Ovary (tissue), 7 donors: ENCODE measurements at regions not wholly inside any gene's neighbourhood (a gene's known extent, or its start where the extent isn't known, plus 50 kb on each side); places are given as distances from the start of the nearest gene placed in this dataset.

Source experiments
- DNase-seq, 5 donors: peaks; one replicate each; pipeline ENCODE4 v3.0.0-alpha.2; 2019 to 2020
- H3K27ac ChIP-seq, 2 donors: fragments of 200-600 bp; one replicate each; pipeline versions ENCODE4 v1.5.1 to v1.8.0; 2019 to 2022
- H3K27me3 ChIP-seq: fragments of 200-600 bp; one replicate; pipeline ENCODE4 v1.8.0; 2022
- H3K36me3 ChIP-seq: fragments of 200-600 bp; sonication (generic); one replicate; pipeline ENCODE4 v1.5.1; 2019
- H3K4me1 ChIP-seq: one replicate; pipeline ENCODE4 v1.8.1; 2013; ENCODE audit warnings: mild to moderate bottlenecking, moderate library complexity; ENCODE audit not compliant: insufficient read depth
- H3K4me3 ChIP-seq: fragments of 200-600 bp; sonication (generic); one replicate; pipeline ENCODE4 v1.5.1; 2017
- H3K9me3 ChIP-seq, 2 donors: fragments of 200-600 bp in 1 of 2; sonication (generic) in 1 of 2; one replicate each; pipeline versions ENCODE4 v1.5.1 to v1.8.1; 2013 to 2019; ENCODE audit warnings: mild to moderate bottlenecking in 1 of 2, moderate library complexity in 1 of 2
- EP300 ChIP-seq: sonication (generic); formaldehyde crosslinking; IDR thresholded peaks from one replicate; pipeline ENCODE4 v1.6.1; 2017; ENCODE audit warnings: antibody characterized with exemption
- POLR2A ChIP-seq: fragments of 450-650 bp; IDR thresholded peaks from one replicate; pipeline ENCODE4 v1.6.1; 2017; ENCODE audit warnings: antibody characterized with exemption, mild to moderate bottlenecking, moderate library complexity
- WGBS, 3 donors: extraction: QIAGEN DNeasy Blood & Tissue Kit in 1 of 3; methylation state at CpG; one replicate each; pipeline versions ENCODE4 v1.1.5 to v1.1.7; 2013 to 2017; 5-methylcytosine and 5-hydroxymethylcytosine counted together
- intact Hi-C, 4 donors: fragments of 100-400 bp; cut with DNase I; formaldehyde crosslinking; loops; one replicate each; pipeline versions ENCODE4 v1.11.0 to v1.15.1; 2022 to 2023
- TF ChIP-seq, protein P1 (sequence below), 3 donors: fragments of 450-650 bp in 2 of 3; fragments of 200-600 bp in 1 of 3; IDR thresholded peaks; one replicate each; pipeline versions ENCODE4 v1.5.1 to v1.8.0; 2016 to 2022; ENCODE audit warnings: antibody characterized with exemption in 3 of 3, mild to moderate bottlenecking in 1 of 3
- donor health status: DM: no; HTN: no; CAD: no; lungs with moderate emphysema.
- donor health status: DM: no; HTN: no; CAD: no.
- donor health status: Bipolar disorder and iron deficiency.
- donor health status: DM: no; HTN: no; CAD: no.
- donor health status: DM: yes; HTN: yes; CAD: no.

- TF ChIP-seq EP300 (no peak), POLR2A (no peak)
- TF ChIP-seq, protein P1, sequence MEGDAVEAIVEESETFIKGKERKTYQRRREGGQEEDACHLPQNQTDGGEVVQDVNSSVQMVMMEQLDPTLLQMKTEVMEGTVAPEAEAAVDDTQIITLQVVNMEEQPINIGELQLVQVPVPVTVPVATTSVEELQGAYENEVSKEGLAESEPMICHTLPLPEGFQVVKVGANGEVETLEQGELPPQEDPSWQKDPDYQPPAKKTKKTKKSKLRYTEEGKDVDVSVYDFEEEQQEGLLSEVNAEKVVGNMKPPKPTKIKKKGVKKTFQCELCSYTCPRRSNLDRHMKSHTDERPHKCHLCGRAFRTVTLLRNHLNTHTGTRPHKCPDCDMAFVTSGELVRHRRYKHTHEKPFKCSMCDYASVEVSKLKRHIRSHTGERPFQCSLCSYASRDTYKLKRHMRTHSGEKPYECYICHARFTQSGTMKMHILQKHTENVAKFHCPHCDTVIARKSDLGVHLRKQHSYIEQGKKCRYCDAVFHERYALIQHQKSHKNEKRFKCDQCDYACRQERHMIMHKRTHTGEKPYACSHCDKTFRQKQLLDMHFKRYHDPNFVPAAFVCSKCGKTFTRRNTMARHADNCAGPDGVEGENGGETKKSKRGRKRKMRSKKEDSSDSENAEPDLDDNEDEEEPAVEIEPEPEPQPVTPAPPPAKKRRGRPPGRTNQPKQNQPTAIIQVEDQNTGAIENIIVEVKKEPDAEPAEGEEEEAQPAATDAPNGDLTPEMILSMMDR (IDR thresholded peaks at IDR 0.05), result no peak
- no peaks in the 10 kb centered on the region for H3K36me3 ChIP-seq
- H3K4me3 ChIP-seq, result no peak overlapping the region
- H3K9me3 ChIP-seq, result no peaks in the 10 kb centered on the region
- WGBS, 3 donors, result 90 to 97% (median 92%) methylated on average over 6 of the region's 6 CpGs
- intact Hi-C loops, result no loop called here
- H3K27me3 ChIP-seq, result no peaks in the 10 kb centered on the region
- H3K4me1 ChIP-seq, result no peaks in the 10 kb centered on the region
- H3K27ac ChIP-seq, result no peak overlapping the region
- no peak for DNase-seq
Measured at GRCh38 chr14:71549421-71550050, 382.7 kb upstream of the RGS6 start.

DNA sequence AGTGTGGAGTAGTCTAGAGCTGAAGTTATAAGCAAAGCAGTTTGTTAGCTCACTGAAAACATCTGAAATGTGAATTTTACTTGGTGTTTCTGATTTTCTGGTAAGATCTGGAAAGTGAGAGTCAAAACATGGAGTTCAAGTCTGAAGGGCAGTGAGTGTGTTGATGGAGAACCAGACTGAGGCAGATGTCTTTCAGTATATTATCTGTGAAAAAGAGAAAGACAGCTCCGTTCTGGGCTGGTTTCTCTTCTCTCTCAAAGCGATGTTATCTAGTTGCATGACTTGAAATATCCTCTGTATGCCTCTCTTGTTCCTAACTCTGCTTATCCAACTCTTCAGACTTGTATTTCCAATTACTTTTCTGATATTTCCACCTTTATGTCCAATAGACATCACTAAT lies 381.9 kb upstream of the RGS6 start:
- no peaks in the 10 kb centered on the region for H3K36me3 ChIP-seq
- no peak for TF ChIP-seq EP300
- no peak for TF ChIP-seq POLR2A
- TF ChIP-seq, protein P1 (IDR thresholded peaks at IDR 0.05), result no peak
- H3K9me3 ChIP-seq, result no peaks in the 10 kb centered on the region
- WGBS, 3 donors, result 95 to 96% (median 96%) methylated on average over 2 of the region's 2 CpGs
- intact Hi-C loops, result no loop called here
- H3K27me3 ChIP-seq, result no peaks in the 10 kb centered on the region
- no peak for DNase-seq
- no peak overlapping the region for H3K4me3 ChIP-seq
- no peaks in the 10 kb centered on the region for H3K4me1 ChIP-seq
- no peak overlapping the region for H3K27ac ChIP-seq

DNA sequence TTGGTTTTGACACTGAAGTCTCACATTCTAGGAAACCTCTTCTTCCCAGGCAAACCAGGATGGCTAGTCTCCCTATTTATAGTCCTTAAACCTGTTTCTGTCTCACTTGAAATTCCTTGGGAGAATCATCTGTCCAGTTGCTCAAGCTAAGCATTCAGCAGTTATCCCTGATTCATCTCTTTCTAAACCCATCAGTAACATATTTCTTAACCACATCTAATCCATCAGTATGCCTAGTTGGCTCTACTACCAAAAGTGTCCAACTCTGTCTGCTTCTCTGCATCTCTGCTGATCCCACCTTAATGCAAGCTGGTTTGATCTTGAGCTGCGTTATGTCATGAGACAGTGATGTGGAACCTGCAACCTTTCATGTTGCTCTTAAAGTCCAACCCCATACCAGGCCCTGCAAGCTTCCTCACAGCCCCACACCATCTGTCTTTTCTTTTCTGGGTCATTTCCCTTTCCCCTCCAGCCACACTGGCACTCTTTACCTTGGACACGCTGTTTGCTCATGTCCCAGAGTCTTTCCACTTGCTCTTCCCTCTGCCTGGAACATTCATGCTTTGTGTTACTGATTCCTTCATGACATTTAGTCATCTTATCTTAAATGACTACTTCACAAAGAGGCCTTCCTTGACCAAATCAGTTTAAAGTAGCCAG lies 380.8 kb upstream of the RGS6 start:
- intact Hi-C loops, result no loop called here
- Histone ChIP-seq H3K4me3 (no peak overlapping the region), H3K9me3 (no peaks in the 10 kb centered on the region), H3K36me3 (no peaks in the 10 kb centered on the region), H3K27me3 (no peaks in the 10 kb centered on the region), H3K4me1 (no peaks in the 10 kb centered on the region), H3K27ac (no peak overlapping the region)
- TF ChIP-seq POLR2A (no peak), EP300 (no peak)
- TF ChIP-seq, protein P1 (IDR thresholded peaks at IDR 0.05), result no peak
- WGBS, 3 donors, result 99% methylated on average over 2 of the region's 2 CpGs
- no peak for DNase-seq

- intact Hi-C loops, result no loop called here
- Histone ChIP-seq H3K27me3 (no peaks in the 10 kb centered on the region), H3K9me3 (no peaks in the 10 kb centered on the region), H3K4me3 (no peak overlapping the region), H3K27ac (no peak overlapping the region), H3K36me3 (no peaks in the 10 kb centered on the region), H3K4me1 (no peaks in the 10 kb centered on the region)
- TF ChIP-seq POLR2A, result no peak
- WGBS, 3 donors, result 90 to 95% (median 90%) methylated on average over 5 of the region's 5 CpGs
- DNase-seq, result no peak
Measured at GRCh38 chr14:71552809-71553208, 379.4 kb upstream of the RGS6 start.

GRCh38 chr14:71553779-71554178 lies 378.4 kb upstream of the RGS6 start:
- Histone ChIP-seq H3K4me3 (no peak overlapping the region), H3K27me3 (no peaks in the 10 kb centered on the region), H3K36me3 (no peaks in the 10 kb centered on the region), H3K9me3 (no peaks in the 10 kb centered on the region), H3K27ac (no peak overlapping the region), H3K4me1 (no peaks in the 10 kb centered on the region)
- TF ChIP-seq EP300, result no peak
- TF ChIP-seq POLR2A, result no peak
- TF ChIP-seq, protein P1 (IDR thresholded peaks at IDR 0.05), result no peak
- no peak for DNase-seq
- intact Hi-C loops, result no loop called here
- WGBS, 3 donors, result 93 to 97% (median 94%) methylated on average over 3 of the region's 3 CpGs
